NCI-H1105 (cell line): ENCODE measurements at regions not wholly inside any gene's neighbourhood (a gene's known extent, or its start where the extent isn't known, plus 50 kb on each side); places are given as distances from the start of the nearest gene placed in this dataset.

Experiments used
- DNase-seq: peaks from one replicate; lab custom pipeline; 2025; lab: John Stamatoyannopoulos, UW

GRCh38 chr7:10875080-10875479 lies 98.6 kb upstream of the PHF14 start:
- no peak for DNase-seq

- no peak for DNase-seq
Measured at GRCh38 chr7:10888861-10889260, 84.8 kb upstream of the PHF14 start.

- DNase-seq: peak; percentile 51
Measured at GRCh38 chr7:10889266-10889898, 84.3 kb upstream of the PHF14 start.

GRCh38 chr7:10908600-10908999 lies 65.1 kb upstream of the PHF14 start:
- no peak for DNase-seq

- DNase-seq: no peak
Measured at GRCh38 chr7:10910447-10910846, 63.2 kb upstream of the PHF14 start.

- DNase-seq: no peak
Measured at GRCh38 chr7:10912077-10912476, 61.6 kb upstream of the PHF14 start.

- DNase-seq: no peak
Measured at GRCh38 chr7:10913457-10913856, 60.2 kb upstream of the PHF14 start.

- DNase-seq: no peak
Measured at GRCh38 chr7:10918093-10918590, 55.5 kb upstream of the PHF14 start.

GRCh38 chr7:10919923-10920322 lies 53.7 kb upstream of the PHF14 start:
- no peak for DNase-seq
